ENCODE measurements at regions not wholly inside any gene's neighbourhood (a gene's known extent, or its start where the extent isn't known, plus 50 kb on each side); places are given as distances from the start of the nearest gene placed in this dataset.

DNA sequence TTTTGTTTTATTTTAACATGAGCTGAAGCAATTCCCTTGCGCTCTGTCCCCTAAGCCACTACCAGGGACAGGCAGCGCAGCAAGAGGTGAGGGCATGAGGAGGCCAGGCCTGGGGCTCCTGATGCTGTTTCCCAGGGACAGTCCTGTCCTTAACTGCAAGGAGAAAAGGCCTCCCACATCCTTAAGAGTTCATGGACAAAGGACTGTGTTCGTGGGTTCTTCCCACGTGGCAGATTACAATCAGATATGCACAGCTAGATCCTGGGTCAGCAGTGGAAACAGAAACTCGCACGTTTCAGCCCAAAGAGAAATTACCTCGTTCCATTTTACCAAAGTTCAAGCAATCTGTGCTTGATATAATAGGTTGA, 85.8 kb downstream of the MIS18A start:
- DNase-seq (ENCODE audit: low read depth in 1 of 2, low spot score in 1 of 2), result no peak
- in situ Hi-C loops (cut with HindIII; ENCODE audit: low pct_unique_long_range_greater_than_20kb, low sequenced_read_pairs), result no loop called here
- TF ChIP-seq JUND (IDR thresholded peaks at IDR 0.05; ENCODE audit: low read depth), result no peak

- in situ Hi-C loops (cut with HindIII; ENCODE audit: low pct_unique_long_range_greater_than_20kb, low sequenced_read_pairs), result no loop called here
- no peak for DNase-seq (ENCODE audit: low read depth in 1 of 2, low spot score in 1 of 2)
- no peak for TF ChIP-seq JUND (IDR thresholded peaks at IDR 0.05; ENCODE audit: low read depth)
These were observed 86.4 kb downstream of the MIS18A start for GRCh38 chr21:32192291-32193097.

GRCh38 chr21:32190493-32191144, 88.2 kb downstream of the MIS18A start:
- DNase-seq (ENCODE audit: low read depth in 1 of 2, low spot score in 1 of 2), result no peak
- TF ChIP-seq JUND (IDR thresholded peaks at IDR 0.05; ENCODE audit: low read depth), result no peak
- in situ Hi-C loops (cut with HindIII; ENCODE audit: low pct_unique_long_range_greater_than_20kb, low sequenced_read_pairs), result no loop called here

DNA sequence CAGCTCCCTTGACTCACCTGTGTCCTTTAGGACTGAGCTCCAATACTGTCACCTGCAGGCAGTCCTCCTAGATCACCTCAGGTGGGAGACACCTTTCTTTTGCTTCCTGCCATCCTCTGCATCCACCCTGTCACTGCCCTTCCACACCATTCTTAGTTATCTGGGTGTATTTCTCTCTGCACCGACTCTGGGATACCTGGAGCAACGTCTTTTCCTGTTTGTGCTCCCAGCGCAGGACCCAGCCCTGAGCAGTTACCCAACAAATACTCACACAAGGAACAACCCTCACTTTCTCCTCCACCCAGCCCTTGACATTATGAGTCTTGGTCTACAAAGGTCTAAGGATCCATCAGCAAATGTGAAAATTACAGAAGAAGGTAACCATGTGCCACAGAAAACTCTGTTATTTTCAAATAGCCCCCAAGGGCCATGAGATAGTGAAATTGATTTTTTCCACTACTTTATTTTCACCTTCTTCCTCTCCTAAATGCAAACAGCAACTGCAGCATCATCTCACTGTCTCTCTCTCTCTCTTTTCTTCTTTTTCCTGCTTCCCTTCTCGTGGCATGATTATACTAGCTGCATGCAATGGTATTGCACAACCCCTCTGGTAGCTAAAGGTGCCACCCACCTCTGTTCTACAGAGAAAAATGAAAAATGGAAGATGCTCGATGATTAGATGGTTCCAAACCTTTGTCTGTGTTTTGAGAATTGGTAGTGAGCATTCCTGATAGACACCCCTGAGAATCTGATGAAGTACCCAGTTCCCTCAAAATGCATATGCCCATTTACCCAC, 89.0 kb downstream of the MIS18A start:
- no peak for DNase-seq (ENCODE audit: low read depth in 1 of 2, low spot score in 1 of 2)
- in situ Hi-C loops (cut with HindIII; ENCODE audit: low pct_unique_long_range_greater_than_20kb, low sequenced_read_pairs), result no loop called here
- no peak for TF ChIP-seq JUND (IDR thresholded peaks at IDR 0.05; ENCODE audit: low read depth)

DNA sequence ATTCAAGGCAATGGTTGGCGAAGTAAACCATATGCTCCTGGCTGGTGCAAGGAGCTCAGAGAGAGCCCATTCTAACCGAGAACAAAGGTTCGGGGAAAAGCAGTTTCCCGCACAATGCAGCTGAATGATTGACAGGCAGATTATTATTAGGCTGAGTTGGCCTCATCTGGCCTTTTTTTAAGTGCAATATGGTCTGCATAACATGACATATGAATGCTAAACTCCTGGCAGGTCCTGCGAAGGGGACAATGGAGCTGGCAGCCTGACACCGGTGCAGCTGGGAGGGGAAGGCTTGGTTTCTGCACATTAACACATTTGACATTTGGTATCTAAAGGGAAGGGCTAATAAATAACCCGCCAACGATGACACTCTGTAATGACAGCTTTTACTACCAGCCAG, 92.0 kb downstream of the MIS18A start:
- no peak for DNase-seq (ENCODE audit: low read depth in 1 of 2, low spot score in 1 of 2)
- no peak for TF ChIP-seq JUND (IDR thresholded peaks at IDR 0.05; ENCODE audit: low read depth)
- in situ Hi-C loops (cut with HindIII; ENCODE audit: low pct_unique_long_range_greater_than_20kb, low sequenced_read_pairs), result no loop called here

DNA sequence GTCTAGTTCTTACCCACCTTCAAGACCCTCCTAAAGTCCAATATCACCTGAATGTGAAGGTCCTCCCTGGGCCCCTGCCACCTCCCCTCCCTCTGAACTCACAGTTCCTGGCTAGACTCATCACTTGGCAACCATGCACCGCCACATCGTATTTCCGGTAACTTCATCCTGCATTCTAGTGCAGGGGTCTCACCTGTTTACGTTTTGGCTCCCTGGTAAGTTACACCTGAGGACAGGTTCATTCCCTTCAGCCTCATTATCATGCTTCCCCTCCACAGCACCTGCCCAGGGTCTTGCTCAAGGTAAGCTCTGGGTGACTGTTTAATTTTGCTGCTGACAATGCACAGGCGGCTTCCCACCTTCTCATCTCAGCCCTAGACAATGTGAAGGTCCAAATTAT, 93.1 kb downstream of the MIS18A start:
- in situ Hi-C loops (cut with HindIII; ENCODE audit: low pct_unique_long_range_greater_than_20kb, low sequenced_read_pairs), result no loop called here
- no peak for DNase-seq (ENCODE audit: low read depth in 1 of 2, low spot score in 1 of 2)
- no peak for TF ChIP-seq JUND (IDR thresholded peaks at IDR 0.05; ENCODE audit: low read depth)

- in situ Hi-C loops (cut with HindIII; ENCODE audit: low pct_unique_long_range_greater_than_20kb, low sequenced_read_pairs), result no loop called here
- TF ChIP-seq JUND (IDR thresholded peaks at IDR 0.05; ENCODE audit: low read depth), result no peak
- no peak for DNase-seq (ENCODE audit: low read depth in 1 of 2, low spot score in 1 of 2)
These were observed 93.7 kb downstream of the MIS18A start for GRCh38 chr21:32185103-32185502.

DNA sequence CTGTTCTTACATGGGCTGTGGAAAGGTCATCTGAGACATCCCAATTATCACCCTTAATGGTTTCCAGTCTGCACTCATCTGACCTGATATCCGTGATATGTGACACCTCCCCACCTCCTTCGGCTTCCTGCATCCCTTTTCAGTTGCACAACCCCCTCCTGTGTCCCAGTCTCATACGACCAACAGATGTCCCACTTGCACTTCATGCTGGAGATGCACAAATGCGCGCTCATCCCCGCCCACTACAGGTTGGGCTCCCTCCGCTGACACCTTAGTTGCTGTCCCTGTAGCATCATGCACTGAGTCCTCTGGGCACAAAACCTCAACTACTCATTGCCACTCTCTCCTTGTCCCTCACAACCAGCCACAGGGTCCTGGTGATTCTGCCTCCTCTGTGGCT, 94.4 kb downstream of the MIS18A start:
- no peak for DNase-seq (ENCODE audit: low read depth in 1 of 2, low spot score in 1 of 2)
- in situ Hi-C loops (cut with HindIII; ENCODE audit: low pct_unique_long_range_greater_than_20kb, low sequenced_read_pairs), result no loop called here
- no peak for TF ChIP-seq JUND (IDR thresholded peaks at IDR 0.05; ENCODE audit: low read depth)

- DNase-seq (ENCODE audit: low read depth in 1 of 2, low spot score in 1 of 2), result no peak
- in situ Hi-C loops (cut with HindIII; ENCODE audit: low pct_unique_long_range_greater_than_20kb, low sequenced_read_pairs), result no loop called here
- no peak for TF ChIP-seq JUND (IDR thresholded peaks at IDR 0.05; ENCODE audit: low read depth)
These were observed 94.8 kb downstream of the MIS18A start for GRCh38 chr21:32184065-32184464.

- in situ Hi-C loops (cut with HindIII; ENCODE audit: low pct_unique_long_range_greater_than_20kb, low sequenced_read_pairs), result no loop called here
- DNase-seq (ENCODE audit: low read depth in 1 of 2, low spot score in 1 of 2), result no peak
- TF ChIP-seq JUND (IDR thresholded peaks at IDR 0.05; ENCODE audit: low read depth), result no peak
These were observed 95.5 kb downstream of the MIS18A start for GRCh38 chr21:32183396-32183795.

DNA sequence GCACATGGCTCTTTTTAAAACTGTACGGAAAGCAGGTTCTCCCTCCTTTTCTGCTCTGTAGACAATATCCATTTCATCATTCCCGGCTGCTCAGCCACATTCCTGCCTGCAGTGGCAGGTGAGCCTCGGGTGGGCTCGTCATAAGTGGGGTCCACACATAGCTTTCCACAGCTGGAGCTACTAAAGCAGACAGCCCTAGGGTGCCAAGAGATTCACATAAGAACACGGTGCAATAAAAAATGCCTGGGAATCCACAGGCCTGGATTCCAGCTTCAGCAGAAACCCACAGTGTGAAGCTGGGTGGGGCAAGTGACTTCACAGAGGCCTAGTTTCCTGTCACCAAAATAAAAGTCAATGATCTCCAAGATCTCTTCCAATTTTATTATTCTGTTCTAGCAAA, 96.4 kb downstream of the MIS18A start:
- in situ Hi-C loops (cut with HindIII; ENCODE audit: low pct_unique_long_range_greater_than_20kb, low sequenced_read_pairs), result no loop called here
- no peak for TF ChIP-seq JUND (IDR thresholded peaks at IDR 0.05; ENCODE audit: low read depth)
- no peak for DNase-seq (ENCODE audit: low read depth in 1 of 2, low spot score in 1 of 2)

GRCh38 chr21:32181457-32181856, 97.4 kb downstream of the MIS18A start:
- DNase-seq (ENCODE audit: low read depth in 1 of 2, low spot score in 1 of 2), result no peak
- in situ Hi-C loops (cut with HindIII; ENCODE audit: low pct_unique_long_range_greater_than_20kb, low sequenced_read_pairs), result no loop called here
- TF ChIP-seq JUND (IDR thresholded peaks at IDR 0.05; ENCODE audit: low read depth), result no peak

DNA sequence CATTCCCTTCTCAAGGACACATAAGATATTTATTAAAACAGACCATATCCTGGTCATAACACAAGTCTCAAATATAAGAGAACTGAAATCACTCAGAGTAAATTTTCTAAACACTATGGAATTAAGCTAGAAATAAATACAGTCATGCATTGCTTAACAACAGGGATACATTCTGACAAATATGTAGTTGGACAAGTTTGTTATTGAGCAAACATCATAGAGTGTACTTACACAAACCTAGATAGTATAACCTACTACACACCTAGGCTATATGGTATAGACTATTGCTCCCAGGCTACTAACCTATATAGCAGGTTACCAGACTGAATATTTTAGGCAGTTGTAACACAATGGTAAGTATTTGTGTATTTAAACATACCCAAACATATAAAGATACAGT, 104.0 kb downstream of the MIS18A start:
- TF ChIP-seq JUND (IDR thresholded peaks at IDR 0.05; ENCODE audit: low read depth), result no peak
- peak in 1 of 2 experiments; percentile 65 for DNase-seq (ENCODE audit: low read depth in 1 of 2, low spot score in 1 of 2)
- in situ Hi-C loops (cut with HindIII; ENCODE audit: low pct_unique_long_range_greater_than_20kb, low sequenced_read_pairs), result no loop called here

All from T47D (cell line).